B cell (primary cell): ENCODE measurements at regions not wholly inside any gene's neighbourhood (a gene's known extent, or its start where the extent isn't known, plus 50 kb on each side); places are given as distances from the start of the nearest gene placed in this dataset.

Experiments
- ATAC-seq: fragments of 200-7000 bp; cut with Tn5 transposase; one replicate; pipeline ENCODE4 v1.10.0; 2021; ENCODE audit warnings: low read depth, mild to moderate bottlenecking, moderate number of reproducible peaks, moderate library complexity
- CTCF ChIA-PET: fragments of 350-600 bp; sonication (Branson Sonifier 250); formaldehyde crosslinking; loops from one replicate; lab custom pipeline; 2021; ENCODE audit warnings: antibody characterized with exemption, inconsistent platforms; lab: Charles Lee
- POLR2A ChIA-PET: fragments of 350-600 bp; sonication (Branson Sonifier 250); formaldehyde crosslinking; loops from one replicate; lab custom pipeline; 2021; ENCODE audit warnings: antibody characterized with exemption; lab: Charles Lee
- DNase-seq: peaks from one replicate; pipeline ENCODE4 v3.0.0; 2013
- H2AFZ ChIP-seq: 2 replicates; pipeline ENCODE4 v1.6.1; 2012; ENCODE audit warnings: mild to moderate bottlenecking, low read depth, low read length; ENCODE audit not compliant: insufficient read depth, poor library complexity, severe bottlenecking
- H3K27ac ChIP-seq, 2 donors: 1 replicate in 1 of 2; 2 replicates in 1 of 2; pipeline ENCODE4 v1.5.1; 2012 to 2013; ENCODE audit warnings: low read length in 2 of 2, mild to moderate bottlenecking in 2 of 2, moderate library complexity in 1 of 2
- H3K27me3 ChIP-seq, 4 experiments: fragments of 200-600 bp in 1 of 4; sonication (generic) in 1 of 4; replicated peaks in 1 of 4; 1 replicate in 2 of 4; 2 replicates in 2 of 4; pipeline versions ENCODE4 v1.6.1 to v1.7.0; 2013 to 2016; ENCODE audit warnings: low read length in 3 of 4, mild to moderate bottlenecking in 2 of 4, mixed read lengths in 1 of 4, moderate library complexity in 1 of 4; ENCODE audit not compliant: insufficient read depth in 4 of 4, control insufficient read depth in 3 of 4; ENCODE audit errors: control extremely low read depth in 1 of 4
- H3K36me3 ChIP-seq, 2 experiments: replicated peaks in 1 of 2; 1 replicate in 1 of 2; 2 replicates in 1 of 2; pipeline versions ENCODE4 v1.6.1 to v1.7.1; 2013; ENCODE audit warnings: low read length in 1 of 2; ENCODE audit not compliant: insufficient read depth in 2 of 2, control insufficient read depth in 1 of 2; ENCODE audit errors: control extremely low read depth in 1 of 2, extremely low read depth in 1 of 2
- H3K4me1 ChIP-seq, 2 donors: fragments of 200-600 bp in 1 of 2; sonication (generic) in 1 of 2; 1 replicate in 1 of 2; 2 replicates in 1 of 2; pipeline versions ENCODE4 v1.5.1 to v1.6.1; 2013 to 2017; ENCODE audit warnings: low read length in 2 of 2; ENCODE audit not compliant: control insufficient read depth in 2 of 2, insufficient read depth in 2 of 2
- H3K4me2 ChIP-seq: replicated peaks from 2 replicates; pipeline ENCODE3; 2012; ENCODE audit warnings: mild to moderate bottlenecking, low read depth, low read length; ENCODE audit not compliant: poor library complexity, severe bottlenecking
- H3K4me3 ChIP-seq, 5 experiments: fragments of 200-600 bp in 1 of 5; sonication (generic) in 1 of 5; 1 replicate in 3 of 5; 2 replicates in 2 of 5; pipeline versions ENCODE4 v1.5.1 to v1.7.0; 2011 to 2016; ENCODE audit warnings: low read length in 4 of 5, mild to moderate bottlenecking in 4 of 5, low read depth in 2 of 5, control low read depth in 1 of 5, moderate library complexity in 1 of 5; ENCODE audit not compliant: insufficient read depth in 1 of 5; ENCODE audit errors: control extremely low read depth in 1 of 5, extremely low read depth in 1 of 5
- H3K79me2 ChIP-seq: fragments of 200-600 bp; sonication (generic); one replicate; pipeline ENCODE4 v1.6.0; 2016; ENCODE audit warnings: low read length; ENCODE audit not compliant: control insufficient read depth, insufficient read depth
- H3K9ac ChIP-seq: fragments of 200-600 bp; sonication (generic); 2 replicates; pipeline ENCODE4 v1.6.1; 2017; ENCODE audit warnings: mild to moderate bottlenecking, low read length, moderate library complexity
- H3K9me3 ChIP-seq, 3 donors: one replicate each; pipeline versions ENCODE4 v1.6.1 to v1.7.1; 2013; ENCODE audit warnings: low read length in 2 of 3; ENCODE audit not compliant: control insufficient read depth in 2 of 3, insufficient read depth in 1 of 3; ENCODE audit errors: control extremely low read depth in 1 of 3
- H4K20me1 ChIP-seq: 2 replicates; pipeline ENCODE4 v1.6.0; 2012; ENCODE audit warnings: mild to moderate bottlenecking, low read length; ENCODE audit not compliant: insufficient read depth, control insufficient read depth, poor library complexity, severe bottlenecking
- H3K27ac Mint-ChIP-seq: one replicate; pipeline ENCODE4 v1.8.0; 2021; ENCODE audit warnings: mixed read lengths
- H3K27me3 Mint-ChIP-seq: one replicate; pipeline ENCODE4 v1.8.0; 2021; ENCODE audit warnings: mixed read lengths
- H3K4me1 Mint-ChIP-seq: one replicate; pipeline ENCODE4 v1.8.0; 2021; ENCODE audit warnings: mixed read lengths
- H3K4me3 Mint-ChIP-seq: one replicate; pipeline ENCODE4 v1.8.0; 2021; ENCODE audit warnings: mixed read lengths
- H3K9me3 Mint-ChIP-seq: one replicate; pipeline ENCODE4 v1.8.0; 2022; ENCODE audit warnings: mixed read lengths; ENCODE audit not compliant: insufficient read depth
- EZH2 ChIP-seq: IDR thresholded peaks from 2 replicates; pipeline ENCODE4 v1.6.1; 2012; ENCODE audit warnings: borderline replicate concordance, low read depth, mild to moderate bottlenecking, moderate library complexity, low read length; ENCODE audit not compliant: insufficient read depth, poor library complexity, severe bottlenecking
- WGBS: methylation state at CpG from one replicate; pipeline ENCODE4 v1.1.5; 2013; ENCODE audit warnings: missing lambda C conversion rate; ENCODE audit not compliant: insufficient coverage; 5-methylcytosine and 5-hydroxymethylcytosine counted together
- intact Hi-C: fragments of 100-400 bp; cut with micrococcal nuclease; formaldehyde crosslinking; loops from one replicate; pipeline ENCODE4 v1.10.0; 2022
- TF ChIP-seq, protein P1 (sequence below): fragments of 200-600 bp; IDR thresholded peaks from one replicate; pipeline ENCODE4 v1.8.0; 2022; ENCODE audit warnings: antibody characterized with exemption, mild to moderate bottlenecking

DNA sequence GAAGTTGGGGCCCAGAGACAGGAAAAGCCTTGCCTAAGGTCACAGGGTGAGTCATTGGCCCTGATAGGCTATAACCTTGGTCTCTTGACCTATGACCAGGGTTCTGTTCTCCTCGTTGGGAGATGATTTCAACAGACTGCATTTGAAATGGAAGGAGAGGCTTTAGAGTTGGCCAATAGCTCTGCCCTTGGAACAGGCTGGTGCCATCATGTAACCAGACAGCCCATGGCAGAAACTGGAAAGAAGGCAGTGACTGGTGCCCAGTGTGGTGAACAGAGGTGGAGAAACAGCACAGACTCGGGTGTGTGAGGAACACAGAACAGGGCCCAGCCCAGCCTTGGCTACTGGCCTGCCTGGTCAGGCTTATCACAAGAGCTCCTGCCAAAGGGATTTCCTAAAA is 109.8 kb upstream of the SLC25A48 start:
- no peak for TF ChIP-seq EZH2
- TF ChIP-seq, protein P1, sequence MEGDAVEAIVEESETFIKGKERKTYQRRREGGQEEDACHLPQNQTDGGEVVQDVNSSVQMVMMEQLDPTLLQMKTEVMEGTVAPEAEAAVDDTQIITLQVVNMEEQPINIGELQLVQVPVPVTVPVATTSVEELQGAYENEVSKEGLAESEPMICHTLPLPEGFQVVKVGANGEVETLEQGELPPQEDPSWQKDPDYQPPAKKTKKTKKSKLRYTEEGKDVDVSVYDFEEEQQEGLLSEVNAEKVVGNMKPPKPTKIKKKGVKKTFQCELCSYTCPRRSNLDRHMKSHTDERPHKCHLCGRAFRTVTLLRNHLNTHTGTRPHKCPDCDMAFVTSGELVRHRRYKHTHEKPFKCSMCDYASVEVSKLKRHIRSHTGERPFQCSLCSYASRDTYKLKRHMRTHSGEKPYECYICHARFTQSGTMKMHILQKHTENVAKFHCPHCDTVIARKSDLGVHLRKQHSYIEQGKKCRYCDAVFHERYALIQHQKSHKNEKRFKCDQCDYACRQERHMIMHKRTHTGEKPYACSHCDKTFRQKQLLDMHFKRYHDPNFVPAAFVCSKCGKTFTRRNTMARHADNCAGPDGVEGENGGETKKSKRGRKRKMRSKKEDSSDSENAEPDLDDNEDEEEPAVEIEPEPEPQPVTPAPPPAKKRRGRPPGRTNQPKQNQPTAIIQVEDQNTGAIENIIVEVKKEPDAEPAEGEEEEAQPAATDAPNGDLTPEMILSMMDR: no peak
- 82% methylated on average over 2 of the region's 2 CpGs for WGBS
- Histone ChIP-seq H3K9me3 (no peaks in the 10 kb centered on the region), H4K20me1 (no peaks in the 10 kb centered on the region), H3K27ac (no peak overlapping the region), H3K9ac (no peak overlapping the region), H2AFZ (no peak overlapping the region), H3K27me3 (no peaks in the 10 kb centered on the region), H3K79me2 (no peaks in the 10 kb centered on the region), H3K36me3 (no peaks in the 10 kb centered on the region), H3K4me1 (no peaks in the 10 kb centered on the region), H3K4me2 (no peak overlapping the region), H3K4me3 (no peak overlapping the region)
- no peaks in the 10 kb centered on the region for H3K4me1 Mint-ChIP-seq
- H3K27me3 Mint-ChIP-seq: peaks cover 3% of the 10 kb centered on the region
- H3K9me3 Mint-ChIP-seq: no peaks in the 10 kb centered on the region
- POLR2A ChIA-PET: no interaction called here
- no peak overlapping the region for H3K27ac Mint-ChIP-seq
- DNase-seq (no peak), ATAC-seq (no peak)
- no peak overlapping the region for H3K4me3 Mint-ChIP-seq
- CTCF ChIA-PET: no interaction called here
- intact Hi-C loops: no loop called here

DNA sequence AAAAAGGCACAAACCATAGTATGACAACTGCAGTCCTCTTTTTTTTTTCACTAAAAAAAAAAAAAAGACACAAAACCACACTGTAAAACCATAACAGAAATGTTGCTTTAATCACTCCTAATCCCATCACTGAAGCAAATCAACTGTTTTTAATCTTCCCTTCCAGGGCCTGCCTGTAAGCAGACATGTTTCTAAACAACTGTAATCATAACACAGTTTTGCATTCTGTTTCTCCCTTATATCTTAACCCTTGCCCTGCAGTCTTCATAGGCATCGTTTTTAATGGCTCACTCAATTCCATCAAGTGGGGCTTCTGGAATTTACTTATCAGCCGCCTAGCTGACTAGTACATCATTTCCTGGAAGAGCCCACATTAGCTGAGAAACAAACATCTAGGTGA is 111.0 kb upstream of the SLC25A48 start:
- Histone ChIP-seq H3K4me1 (no peaks in the 10 kb centered on the region), H3K79me2 (no peaks in the 10 kb centered on the region), H4K20me1 (no peaks in the 10 kb centered on the region), H3K4me2 (no peak overlapping the region), H3K27ac (no peak overlapping the region), H2AFZ (no peak overlapping the region), H3K9me3 (no peaks in the 10 kb centered on the region), H3K27me3 (no peaks in the 10 kb centered on the region), H3K4me3 (no peak overlapping the region), H3K9ac (no peak overlapping the region), H3K36me3 (no peaks in the 10 kb centered on the region)
- ATAC-seq (no peak), DNase-seq (no peak)
- peaks cover 3% of the 10 kb centered on the region for H3K27me3 Mint-ChIP-seq
- intact Hi-C loops: no loop called here
- no peaks in the 10 kb centered on the region for H3K9me3 Mint-ChIP-seq
- H3K4me3 Mint-ChIP-seq: no peak overlapping the region
- no peak for TF ChIP-seq EZH2
- TF ChIP-seq, protein P1: no peak
- H3K27ac Mint-ChIP-seq: no peak overlapping the region
- POLR2A ChIA-PET: no interaction called here
- H3K4me1 Mint-ChIP-seq: no peaks in the 10 kb centered on the region
- WGBS: 67% methylated on average over 1 of the region's 2 CpGs
- CTCF ChIA-PET: no interaction called here
